PC-9 (cell line): ENCODE measurements at regions not wholly inside any gene's neighbourhood (a gene's known extent, or its start where the extent isn't known, plus 50 kb on each side); places are given as distances from the start of the nearest gene placed in this dataset.

Source experiments
- CTCF ChIP-seq: fragments of 200-600 bp; sonication (generic); conservative IDR thresholded peaks from 2 replicates; pipeline ENCODE4 v1.6.1; 2017; ENCODE audit warnings: mixed run types, antibody characterized with exemption, mild to moderate bottlenecking, moderate library complexity
- EZH2 ChIP-seq: fragments of 200-600 bp; sonication (generic); IDR thresholded peaks from 2 replicates; pipeline ENCODE4 v1.8.0; 2017; ENCODE audit warnings: antibody characterized with exemption, low read depth

GRCh38 chr15:59940456-59940855 lies 63.7 kb upstream of the FOXB1 start:
- TF ChIP-seq CTCF, result no peak
- TF ChIP-seq EZH2, result no peak
